ENCODE measurements at regions not wholly inside any gene's neighbourhood (a gene's known extent, or its start where the extent isn't known, plus 50 kb on each side); places are given as distances from the start of the nearest gene placed in this dataset.

DNA sequence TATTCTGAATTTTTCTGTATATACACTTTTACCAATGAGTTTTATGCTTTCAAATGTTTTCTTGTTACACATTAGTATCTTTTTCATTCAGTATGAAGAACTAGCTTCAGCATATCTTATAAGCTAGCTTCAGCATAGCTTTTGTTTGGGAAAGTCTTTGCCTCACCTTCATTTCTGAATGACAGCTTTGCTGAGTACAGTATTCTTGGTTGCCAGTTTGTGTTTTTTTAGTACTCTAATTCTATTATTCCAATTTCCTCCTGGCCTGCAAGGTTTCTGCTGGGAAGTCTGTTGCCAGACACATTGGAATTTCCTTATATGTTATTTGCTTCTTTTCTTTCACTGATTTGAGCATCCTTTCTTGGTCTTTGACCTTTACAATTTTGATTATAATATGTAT is 278.8 kb downstream of the SPATA18 start:
- no peak for TF ChIP-seq TBP (IDR thresholded peaks at IDR 0.05; ENCODE audit: low read depth, low read length)
- TF ChIP-seq CEBPB (IDR thresholded peaks at IDR 0.05; ENCODE audit: low read depth, low read length): no peak
- no peak for TF ChIP-seq CTCF (IDR thresholded peaks at IDR 0.05; ENCODE audit: control extremely low read depth in 1 of 3, insufficient read depth in 1 of 3, low read depth in 1 of 3, low read length in 3 of 3)
- TF ChIP-seq POLR2A (IDR thresholded peaks at IDR 0.05; ENCODE audit: control extremely low read depth in 1 of 2, low read depth in 2 of 2, low read length in 2 of 2): no peak

Data from H1 (cell line).